Head of caudate nucleus (tissue), 42 donors: ENCODE measurements at regions not wholly inside any gene's neighbourhood (a gene's known extent, or its start where the extent isn't known, plus 50 kb on each side); places are given as distances from the start of the nearest gene placed in this dataset.
"Not testable (repeated sequence)": the region's sequence is repeated elsewhere in the genome, so short reads cannot be mapped to it uniquely, and the experiment has no call there.

Experiments used
- DNase-seq, 42 donors: peaks; one replicate each; pipeline versions ENCODE4 v3.0.0 to v3.0.0-alpha.2; 2020 to 2021; ENCODE audit warnings: mixed read lengths in 7 of 42
- intact Hi-C: fragments of 100-400 bp; cut with DNase I; formaldehyde crosslinking; loops from one replicate; pipeline ENCODE4 v1.15.0; 2022

- DNase-seq, intact Hi-C loops: not testable (repeated sequence)
Observed at GRCh38 chr2:158866082-158866481, 71.0 kb downstream of the DAPL1 start.

- DNase-seq, intact Hi-C loops: not testable (repeated sequence)
Observed at GRCh38 chr2:158867531-158868191, 72.5 kb downstream of the DAPL1 start.

DNA sequence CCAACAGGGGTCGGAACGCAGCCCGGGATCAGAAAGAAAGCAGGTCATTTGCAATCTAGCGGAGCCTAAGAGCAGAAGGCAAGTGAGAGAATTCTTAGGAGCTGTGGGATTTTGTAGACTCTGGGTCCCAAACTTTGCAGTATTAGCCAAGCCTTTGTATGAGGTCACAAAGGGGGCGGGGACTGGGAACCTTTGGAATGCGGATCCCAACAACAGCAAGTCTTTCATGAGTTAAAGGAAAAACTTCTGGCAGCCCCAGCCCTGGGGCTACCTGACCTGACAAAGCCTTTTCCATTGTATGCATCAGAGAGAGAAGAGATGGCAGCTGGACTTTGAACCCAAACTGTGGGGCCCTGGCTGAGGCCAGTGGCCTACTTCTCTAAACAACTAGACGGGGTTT lies 73.3 kb downstream of the DAPL1 start:
- DNase-seq, intact Hi-C loops: not testable (repeated sequence)

DNA sequence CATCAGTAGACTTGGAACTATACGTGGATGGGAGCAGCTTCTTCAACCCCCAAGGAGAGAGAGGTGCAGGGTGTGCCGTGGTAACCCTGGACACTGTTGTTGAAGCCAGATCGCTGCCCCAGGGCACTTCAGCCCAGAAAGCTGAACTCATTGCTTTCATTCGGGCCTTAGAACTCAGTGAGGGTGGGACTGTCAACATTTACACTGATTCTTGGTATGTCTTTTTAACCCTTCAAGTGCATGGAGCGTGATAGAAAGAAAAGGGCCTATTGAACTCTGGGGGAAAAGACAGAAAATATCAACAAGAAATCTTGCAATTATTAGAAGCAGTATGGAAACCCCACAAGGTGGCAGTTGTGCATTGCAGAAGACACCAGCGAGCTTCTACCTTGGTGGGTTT lies 74.0 kb downstream of the DAPL1 start:
- intact Hi-C loops, DNase-seq: not testable (repeated sequence)

- DNase-seq, result not testable (repeated sequence)
Observed at GRCh38 chr2:158869609-158870008, 74.5 kb downstream of the DAPL1 start.

GRCh38 chr2:158878003-158878402 lies 82.9 kb downstream of the DAPL1 start:
- DNase-seq, result no peak
- intact Hi-C loops, result no loop called here

More at GRCh38 chr2:158869609-158870008, 74.5 kb downstream of the DAPL1 start:
- intact Hi-C loops, result not testable (repeated sequence)

DNA sequence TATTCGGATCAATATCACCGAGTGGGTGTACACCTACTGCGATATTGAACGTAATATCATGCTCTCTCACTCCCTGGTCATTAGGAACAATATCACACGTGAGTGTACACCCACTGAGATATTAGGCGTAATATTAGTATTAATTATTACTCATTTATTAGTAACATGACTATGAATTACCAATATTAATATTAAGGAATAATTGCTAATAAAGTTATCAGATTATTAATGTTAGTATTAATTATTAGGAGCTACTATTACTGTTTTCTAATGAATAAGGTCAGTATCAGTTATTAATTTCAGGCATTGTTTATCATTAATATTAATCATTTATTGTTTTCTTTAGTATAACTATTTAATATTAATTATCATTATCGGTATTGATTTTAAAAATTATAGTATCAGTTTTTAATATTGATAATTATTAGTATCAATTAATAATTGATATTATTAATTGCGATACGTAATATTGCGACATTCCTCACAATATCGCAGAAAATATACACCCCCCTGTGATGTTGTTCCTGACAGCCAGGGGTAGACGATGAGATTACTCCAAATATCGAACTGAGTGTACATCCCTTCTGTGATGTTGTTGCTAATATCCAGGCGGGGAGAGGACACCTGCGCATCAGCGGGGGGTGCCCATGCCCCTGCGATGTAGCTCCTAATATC lies 84.2 kb downstream of the DAPL1 start:
- intact Hi-C loops, result no loop called here

GRCh38 chr2:158882297-158882696 lies 86.1 kb upstream of the TANC1 start:
- intact Hi-C loops, result no loop called here
- no peak for DNase-seq

More for the DNA sequence above, 84.2 kb downstream of the DAPL1 start:
- DNase-seq, result no peak

- DNase-seq, result not testable (repeated sequence)
Observed at GRCh38 chr2:158884552-158884951, 83.9 kb upstream of the TANC1 start.

GRCh38 chr2:158885018-158885678 lies 83.3 kb upstream of the TANC1 start:
- intact Hi-C loops, DNase-seq: not testable (repeated sequence)

More at GRCh38 chr2:158884552-158884951, 83.9 kb upstream of the TANC1 start:
- intact Hi-C loops, result not testable (repeated sequence)

DNA sequence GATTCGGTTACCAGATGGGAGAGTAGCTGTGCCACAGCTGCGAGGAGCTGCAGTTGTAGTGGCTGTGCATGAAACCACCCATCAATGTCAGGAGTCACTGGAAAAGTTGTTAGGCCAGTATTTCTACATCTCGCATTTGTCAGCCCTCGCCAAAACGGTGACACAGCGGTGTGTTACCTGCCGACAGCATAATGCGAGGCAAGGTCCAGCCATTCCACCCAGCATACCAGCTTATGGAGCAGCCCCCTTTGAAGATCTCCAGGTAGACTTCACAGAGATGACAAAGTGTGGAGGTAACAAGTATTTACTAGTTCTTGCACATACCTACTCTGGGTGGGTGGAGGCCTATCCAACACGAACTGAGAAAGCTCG lies 82.8 kb upstream of the TANC1 start:
- DNase-seq, intact Hi-C loops: not testable (repeated sequence)

- intact Hi-C loops, result no loop called here
- DNase-seq, result no peak
Observed at GRCh38 chr2:158889135-158889853, 79.1 kb upstream of the TANC1 start.

GRCh38 chr2:158890296-158890905 lies 78.0 kb upstream of the TANC1 start:
- intact Hi-C loops, result no loop called here
- DNase-seq, result no peak

GRCh38 chr2:158893026-158893425 lies 75.4 kb upstream of the TANC1 start:
- intact Hi-C loops, result no loop called here
- peak in 8 of 42 donors; percentile 3 to 33 (median 12) for DNase-seq

GRCh38 chr2:158893474-158893873 lies 75.0 kb upstream of the TANC1 start:
- DNase-seq, result no peak
- intact Hi-C loops, result no loop called here

DNA sequence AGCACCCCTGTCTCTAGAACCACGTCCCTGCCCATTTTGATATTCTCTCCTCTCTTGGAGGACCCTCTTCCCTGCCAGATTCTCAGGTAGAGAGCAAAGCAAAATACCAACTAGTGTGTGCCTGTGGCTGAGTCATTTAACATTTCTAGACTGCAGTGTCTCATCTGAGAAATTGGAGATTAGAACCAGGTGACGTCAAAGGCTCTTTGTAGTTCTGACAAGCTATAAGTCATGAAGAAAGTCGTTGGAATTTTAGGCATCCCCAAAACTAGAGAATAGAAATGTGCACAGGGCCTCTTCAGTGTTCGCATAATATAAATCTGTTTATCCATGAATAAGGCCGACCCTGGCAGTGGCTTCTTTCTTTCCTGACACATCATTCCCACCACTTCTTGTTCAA lies 74.4 kb upstream of the TANC1 start:
- intact Hi-C loops, result no loop called here
- DNase-seq, result no peak

DNA sequence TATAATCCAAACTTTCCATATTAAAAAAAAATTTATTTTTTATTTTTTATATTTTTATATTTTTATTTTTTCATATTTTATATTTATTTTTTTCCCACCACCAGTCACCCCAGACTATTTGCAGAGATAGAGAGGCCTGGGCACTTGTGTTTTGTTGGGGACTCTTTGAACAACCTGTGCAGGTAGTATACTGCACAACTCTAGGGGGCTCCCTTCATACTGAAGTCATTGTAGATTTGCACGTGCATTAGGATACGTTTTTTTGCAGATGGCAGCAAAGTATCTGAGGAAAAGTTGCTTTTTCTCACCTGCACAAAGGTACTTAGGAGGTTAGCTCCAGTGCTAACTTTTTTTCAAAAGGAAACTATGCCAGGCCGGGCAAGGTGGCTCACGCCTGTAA lies 73.9 kb upstream of the TANC1 start:
- intact Hi-C loops, result no loop called here
- no peak for DNase-seq

GRCh38 chr2:158900345-158900744 lies 68.1 kb upstream of the TANC1 start:
- DNase-seq, result no peak

DNA sequence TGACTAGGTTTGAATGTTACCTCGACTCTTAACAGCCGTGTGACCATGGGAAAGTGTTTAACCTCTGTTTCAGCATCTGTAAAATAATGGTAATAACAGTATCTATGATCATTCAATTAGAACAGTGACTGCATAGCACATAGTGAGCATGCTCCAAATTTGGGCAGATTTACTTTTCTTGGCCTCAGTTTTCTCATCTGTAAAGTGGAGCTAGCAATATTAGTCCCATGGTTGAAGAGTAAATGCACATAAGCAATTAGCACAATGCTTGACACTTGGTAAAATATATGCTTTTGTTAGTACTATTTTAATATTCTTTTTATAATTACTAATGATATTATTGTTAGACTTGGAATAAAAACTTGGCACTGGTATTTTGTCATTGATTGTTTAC lies 66.4 kb upstream of the TANC1 start:
- intact Hi-C loops, result loop anchor here (10.0 kb wide), 1 partner anchor 63 kb away; the partner anchor contains the start of gene TANC1

More at GRCh38 chr2:158900345-158900744, 68.1 kb upstream of the TANC1 start:
- intact Hi-C loops, result loop anchor here (10.0 kb wide), 1 partner anchor 64 kb away; the partner anchor contains the start of gene TANC1

More for the DNA sequence above, 66.4 kb upstream of the TANC1 start:
- DNase-seq, result no peak
